Left lung (tissue), 4 donors: ENCODE measurements at regions not wholly inside any gene's neighbourhood (a gene's known extent, or its start where the extent isn't known, plus 50 kb on each side); places are given as distances from the start of the nearest gene placed in this dataset.

Experiments used
- ATAC-seq: fragments of 200-7000 bp; cut with Tn5 transposase; one replicate; pipeline ENCODE4 v1.9.1; 2020; ENCODE audit warnings: moderate library complexity
- DNase-seq, 4 donors: peaks; one replicate each; pipeline ENCODE4 v3.0.0-alpha.2; 2013 to 2020
- H3K27ac ChIP-seq, 2 donors: fragments of 200-600 bp; sonication (generic) in 1 of 2; one replicate each; pipeline versions ENCODE4 v1.5.0 to v1.8.0; 2020 to 2021
- H3K27me3 ChIP-seq, 2 donors: fragments of 200-600 bp; sonication (generic) in 1 of 2; one replicate each; pipeline versions ENCODE4 v1.5.0 to v1.8.0; 2020 to 2021
- H3K36me3 ChIP-seq, 2 donors: fragments of 200-600 bp; sonication (generic) in 1 of 2; one replicate each; pipeline versions ENCODE4 v1.5.0 to v1.8.0; 2020 to 2021
- H3K4me1 ChIP-seq, 2 donors: fragments of 200-600 bp; one replicate each; pipeline ENCODE4 v1.8.0; 2021
- H3K4me3 ChIP-seq, 2 donors: fragments of 200-600 bp; sonication (generic) in 1 of 2; one replicate each; pipeline versions ENCODE4 v1.5.0 to v1.8.0; 2020 to 2021; ENCODE audit warnings: mild to moderate bottlenecking in 1 of 2
- H3K9me3 ChIP-seq, 2 donors: fragments of 200-600 bp; sonication (generic) in 1 of 2; one replicate each; pipeline versions ENCODE4 v1.5.0 to v1.8.0; 2020 to 2021
- intact Hi-C, 2 donors: fragments of 100-400 bp; cut with DNase I; formaldehyde crosslinking; loops; one replicate each; pipeline versions ENCODE4 v1.11.2 to v1.14.2; 2022
- TF ChIP-seq, protein P1 (sequence below), 2 donors: fragments of 200-600 bp; sonication (generic) in 1 of 2; IDR thresholded peaks; one replicate each; pipeline versions ENCODE4 v1.5.0 to v1.8.0; 2021; ENCODE audit warnings: antibody characterized with exemption in 2 of 2
- donor health status: DM: no; HTN: yes; CAD: no.
- donor health status: DM: no; HTN: no; CAD: no.

DNA sequence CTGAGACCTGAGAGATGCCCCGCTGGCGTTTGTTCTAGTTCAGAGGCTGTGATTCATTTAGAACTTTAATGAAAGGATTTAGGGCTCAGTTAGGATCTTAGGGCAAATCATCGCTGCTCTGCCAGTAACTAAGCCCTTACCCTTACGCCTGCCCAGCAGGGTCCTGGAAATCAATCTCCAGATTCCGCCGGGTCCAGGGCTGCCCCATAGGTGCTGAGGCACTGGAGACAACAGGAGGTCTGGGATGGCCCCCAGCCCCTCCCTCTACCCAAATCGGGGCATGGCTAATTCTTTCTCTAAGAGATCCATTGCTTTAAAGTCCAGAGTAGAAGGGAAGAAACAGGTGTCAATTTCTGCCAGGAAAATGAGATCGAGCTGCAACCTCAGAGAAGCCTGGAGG is 83.1 kb downstream of the SDC1 start:
- H3K4me3 ChIP-seq = no peak overlapping the region
- DNase-seq (no peak), ATAC-seq (no peak)
- intact Hi-C loops = no loop called here
- peak overlapping the region in 1 of 2 donors; percentile 4 for H3K27ac ChIP-seq
- TF ChIP-seq, protein P1, sequence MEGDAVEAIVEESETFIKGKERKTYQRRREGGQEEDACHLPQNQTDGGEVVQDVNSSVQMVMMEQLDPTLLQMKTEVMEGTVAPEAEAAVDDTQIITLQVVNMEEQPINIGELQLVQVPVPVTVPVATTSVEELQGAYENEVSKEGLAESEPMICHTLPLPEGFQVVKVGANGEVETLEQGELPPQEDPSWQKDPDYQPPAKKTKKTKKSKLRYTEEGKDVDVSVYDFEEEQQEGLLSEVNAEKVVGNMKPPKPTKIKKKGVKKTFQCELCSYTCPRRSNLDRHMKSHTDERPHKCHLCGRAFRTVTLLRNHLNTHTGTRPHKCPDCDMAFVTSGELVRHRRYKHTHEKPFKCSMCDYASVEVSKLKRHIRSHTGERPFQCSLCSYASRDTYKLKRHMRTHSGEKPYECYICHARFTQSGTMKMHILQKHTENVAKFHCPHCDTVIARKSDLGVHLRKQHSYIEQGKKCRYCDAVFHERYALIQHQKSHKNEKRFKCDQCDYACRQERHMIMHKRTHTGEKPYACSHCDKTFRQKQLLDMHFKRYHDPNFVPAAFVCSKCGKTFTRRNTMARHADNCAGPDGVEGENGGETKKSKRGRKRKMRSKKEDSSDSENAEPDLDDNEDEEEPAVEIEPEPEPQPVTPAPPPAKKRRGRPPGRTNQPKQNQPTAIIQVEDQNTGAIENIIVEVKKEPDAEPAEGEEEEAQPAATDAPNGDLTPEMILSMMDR (IDR thresholded peaks at IDR 0.05) = no peak
- peaks cover 0 to 2% of the 10 kb centered on the region in 2 donors for H3K4me1 ChIP-seq
- H3K27me3 ChIP-seq = no peaks in the 10 kb centered on the region
- H3K9me3 ChIP-seq = no peaks in the 10 kb centered on the region
- H3K36me3 ChIP-seq = no peaks in the 10 kb centered on the region

DNA sequence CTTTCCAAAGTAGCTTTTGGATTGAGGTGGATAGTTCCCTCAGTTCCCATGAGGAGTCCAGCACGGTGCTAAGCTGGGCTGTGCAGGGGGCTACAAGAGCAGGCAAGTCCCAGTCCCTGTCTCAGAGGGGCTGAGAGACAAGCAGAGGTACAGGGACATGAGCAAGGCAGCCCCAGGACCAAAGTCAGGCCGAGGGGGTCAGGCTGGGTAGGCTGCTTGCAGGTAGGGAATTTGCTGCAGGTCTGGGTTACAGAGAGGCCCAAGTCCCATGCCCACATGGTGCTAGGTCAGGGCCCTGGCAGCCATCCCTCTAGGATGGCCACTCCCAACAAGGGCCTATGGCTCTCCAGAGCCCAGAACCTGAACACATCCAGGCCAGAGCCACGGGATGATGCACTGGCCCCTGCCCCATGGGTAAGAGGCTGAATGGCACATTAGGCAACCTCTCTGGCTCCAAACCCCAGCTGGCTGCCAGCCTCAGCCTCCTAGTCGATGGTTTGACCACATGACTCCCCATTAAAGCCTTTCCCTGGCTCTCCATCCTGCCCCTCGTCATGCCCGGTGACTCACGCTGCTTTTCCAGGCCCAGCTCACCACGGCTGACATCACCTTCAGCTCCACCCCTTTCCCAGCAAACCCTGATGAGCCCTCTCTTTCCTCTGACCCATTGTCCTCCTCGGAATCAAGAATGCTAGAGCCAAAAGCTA is 83.7 kb downstream of the SDC1 start:
- ATAC-seq (peak; percentile 85), DNase-seq (peak in 2 of 4 donors; percentile 78 to 90)
- intact Hi-C loops = no loop called here
- Histone ChIP-seq H3K4me1 (peaks cover 0 to 2% of the 10 kb centered on the region in 2 donors), H3K4me3 (no peak overlapping the region), H3K27ac (peak overlapping the region in 1 of 2 donors; percentile 4), H3K36me3 (no peaks in the 10 kb centered on the region), H3K9me3 (no peaks in the 10 kb centered on the region), H3K27me3 (no peaks in the 10 kb centered on the region)
- TF ChIP-seq, protein P1 (IDR thresholded peaks at IDR 0.05) = no peak

DNA sequence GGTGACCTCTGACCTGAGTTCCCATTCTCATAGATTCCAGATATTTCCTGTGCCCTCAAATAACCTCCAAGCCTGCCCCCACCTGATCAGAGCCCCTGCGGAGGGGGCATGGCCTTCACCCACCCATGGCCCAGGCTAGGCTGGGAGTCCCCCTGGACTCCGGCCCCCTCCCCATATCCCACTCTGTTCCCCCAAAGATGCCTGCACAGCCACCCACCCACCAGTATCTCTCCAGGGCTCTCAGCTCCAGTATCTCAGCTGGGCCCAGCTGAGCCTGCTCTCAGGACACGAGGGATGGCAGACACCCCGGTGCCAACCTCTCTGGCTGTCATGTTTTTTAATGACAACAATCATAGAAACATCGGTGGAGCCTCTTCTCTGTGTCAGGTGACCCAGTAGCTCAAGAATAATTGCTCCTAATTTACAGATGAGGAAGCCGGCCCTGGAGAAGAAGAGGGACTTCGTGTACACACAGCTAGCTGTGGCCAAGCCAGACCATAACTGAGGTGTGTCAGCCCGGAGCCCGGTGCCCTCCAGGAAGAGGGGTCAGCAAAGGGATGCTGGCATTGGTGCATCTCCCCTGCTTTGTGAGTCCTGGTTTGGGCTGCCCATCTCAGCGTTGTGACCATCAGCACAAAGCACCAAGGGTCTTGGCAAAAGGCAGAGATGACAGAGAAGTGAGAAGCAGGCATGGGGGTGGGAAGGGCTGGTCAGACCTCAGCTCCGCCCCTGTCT is 84.4 kb downstream of the SDC1 start:
- Histone ChIP-seq H3K27ac (no peak overlapping the region), H3K9me3 (no peaks in the 10 kb centered on the region), H3K4me1 (no peaks in the 10 kb centered on the region), H3K36me3 (no peaks in the 10 kb centered on the region), H3K4me3 (no peak overlapping the region), H3K27me3 (no peaks in the 10 kb centered on the region)
- intact Hi-C loops = no loop called here
- TF ChIP-seq, protein P1 (IDR thresholded peaks at IDR 0.05) = no peak
- ATAC-seq = no peak
- no peak for DNase-seq

DNA sequence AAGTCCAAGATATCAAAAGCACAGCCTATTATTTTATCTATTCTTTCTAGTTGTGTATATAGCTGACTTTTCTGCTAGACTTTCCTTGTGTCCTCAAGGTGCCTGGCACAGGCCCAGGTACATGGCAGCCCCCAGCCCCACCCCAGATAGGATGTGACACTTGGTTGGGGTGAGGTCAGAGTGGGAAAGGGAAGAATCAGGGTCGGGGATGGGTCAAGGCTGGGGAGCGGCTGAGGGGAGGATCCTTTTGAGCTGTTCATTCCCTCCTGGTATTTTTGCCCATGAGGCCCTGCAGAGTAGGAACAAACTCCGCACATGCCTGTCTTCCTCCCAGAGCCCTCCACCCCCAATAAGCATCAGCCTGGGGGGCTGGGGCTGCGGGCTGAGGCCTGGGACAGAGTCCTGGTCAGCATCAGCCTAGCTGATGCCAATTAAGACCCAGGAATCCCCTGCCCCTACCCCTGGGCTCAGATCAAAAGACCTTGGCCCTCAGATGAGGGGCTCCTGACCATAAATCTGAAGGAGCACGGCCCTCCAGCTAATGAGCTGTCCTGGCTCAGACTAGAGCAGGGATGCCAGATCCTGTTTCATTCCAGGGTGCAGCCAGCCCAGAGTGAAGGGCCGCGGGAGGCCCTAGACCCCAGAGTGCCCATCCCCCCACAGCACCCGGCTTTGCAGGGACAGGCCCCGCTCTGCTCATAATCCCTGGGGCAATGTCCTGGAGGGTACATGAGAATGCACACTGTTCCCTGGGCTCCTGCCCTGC is 85.3 kb downstream of the SDC1 start:
- H3K4me1 ChIP-seq = no peaks in the 10 kb centered on the region
- H3K4me3 ChIP-seq = no peak overlapping the region
- no peak for ATAC-seq
- no peaks in the 10 kb centered on the region for H3K9me3 ChIP-seq
- no peaks in the 10 kb centered on the region for H3K36me3 ChIP-seq
- no peak for DNase-seq
- H3K27ac ChIP-seq = no peak overlapping the region
- TF ChIP-seq, protein P1 (IDR thresholded peaks at IDR 0.05) = no peak
- intact Hi-C loops = loop anchor here in 1 of 2 donors (10.0 kb wide), 1 partner anchor 85 kb away; the partner anchor contains the start of gene SDC1
- no peaks in the 10 kb centered on the region for H3K27me3 ChIP-seq

DNA sequence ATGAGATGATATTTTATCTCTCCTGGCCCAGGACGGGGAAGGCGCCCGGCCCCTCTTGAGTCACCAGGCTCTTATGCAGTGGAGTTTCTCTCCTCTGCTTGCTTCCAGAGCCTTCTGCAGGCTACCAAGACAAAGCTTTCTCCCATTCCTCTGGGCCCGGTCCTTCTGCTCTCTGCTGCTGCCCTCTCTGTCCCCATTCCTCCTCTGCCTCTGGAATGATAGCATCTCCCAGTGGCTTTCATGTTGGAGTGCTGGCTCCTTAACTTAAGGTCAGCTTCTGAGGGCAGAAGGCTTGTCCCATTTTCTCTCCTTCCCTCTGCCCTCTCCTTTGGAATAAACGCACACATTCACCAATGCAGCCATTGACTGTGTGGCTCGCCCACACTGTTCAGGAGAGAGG is 86.2 kb downstream of the SDC1 start:
- TF ChIP-seq, protein P1 (IDR thresholded peaks at IDR 0.05) = no peak
- intact Hi-C loops = loop anchor here in 1 of 2 donors (10.0 kb wide), 1 partner anchor 86 kb away; the partner anchor contains the start of gene SDC1
- H3K27me3 ChIP-seq = no peaks in the 10 kb centered on the region
- no peaks in the 10 kb centered on the region for H3K36me3 ChIP-seq
- DNase-seq (no peak), ATAC-seq (no peak)
- no peak overlapping the region for H3K4me3 ChIP-seq
- H3K27ac ChIP-seq = no peak overlapping the region
- no peaks in the 10 kb centered on the region for H3K4me1 ChIP-seq
- H3K9me3 ChIP-seq = no peaks in the 10 kb centered on the region
